Activated CD4-positive, alpha-beta T cell treated with anti-CD3 and anti-CD28 coated beads for 36 hours (primary cell): ENCODE measurements at regions not wholly inside any gene's neighbourhood (a gene's known extent, or its start where the extent isn't known, plus 50 kb on each side); places are given as distances from the start of the nearest gene placed in this dataset.

Experiments used
- ATAC-seq: fragments of 200-7000 bp; cut with Tn5 transposase; one replicate; pipeline ENCODE4 v1.10.0; 2021; ENCODE audit warnings: mild to moderate bottlenecking, moderate library complexity
- CTCF ChIA-PET: fragments of 350-600 bp; sonication (Branson Sonifier 250); formaldehyde crosslinking; loops from one replicate; lab custom pipeline; 2021; ENCODE audit warnings: antibody characterized with exemption; lab: Charles Lee
- POLR2A ChIA-PET: fragments of 350-600 bp; sonication (Branson Sonifier 250); formaldehyde crosslinking; loops from one replicate; lab custom pipeline; 2021; ENCODE audit warnings: antibody characterized with exemption, inconsistent platforms; lab: Charles Lee
- DNase-seq: peaks from one replicate; pipeline ENCODE4 v3.0.0-alpha.2; 2020
- H3K27ac Mint-ChIP-seq: one replicate; pipeline ENCODE4 v1.8.0; 2021; ENCODE audit warnings: mixed read lengths
- H3K27me3 Mint-ChIP-seq: one replicate; pipeline ENCODE4 v1.8.0; 2021; ENCODE audit warnings: mixed read lengths
- H3K36me3 Mint-ChIP-seq: one replicate; pipeline ENCODE4 v1.8.0; 2021; ENCODE audit warnings: low read depth, mixed read lengths
- H3K4me1 Mint-ChIP-seq: one replicate; pipeline ENCODE4 v1.8.0; 2021; ENCODE audit warnings: mixed read lengths
- H3K4me3 Mint-ChIP-seq: one replicate; pipeline ENCODE4 v1.8.0; 2021; ENCODE audit warnings: mild to moderate bottlenecking, moderate library complexity, mixed read lengths
- H3K9me3 Mint-ChIP-seq: one replicate; pipeline ENCODE4 v1.8.0; 2021; ENCODE audit warnings: low read depth, mixed read lengths
- intact Hi-C, 2 experiments: fragments of 100-400 bp; cut with DNase I in 1 of 2; cut with micrococcal nuclease in 1 of 2; formaldehyde crosslinking; loops; one replicate each; pipeline versions ENCODE4 v1.14.2 to v1.15.1; 2022 to 2024; cut with DNase I, micrococcal nuclease

- DNase-seq (no peak), ATAC-seq (no peak)
- intact Hi-C loops: no loop called here
- Mint-ChIP-seq H3K9me3 (peaks cover 21% of the 10 kb centered on the region), H3K36me3 (no peaks in the 10 kb centered on the region), H3K27me3 (no peaks in the 10 kb centered on the region), H3K27ac (no peak overlapping the region), H3K4me1 (no peaks in the 10 kb centered on the region), H3K4me3 (no peak overlapping the region)
- CTCF ChIA-PET: no interaction called here
- POLR2A ChIA-PET: no interaction called here
Measured at GRCh38 chr2:123530004-123530403, 495.1 kb upstream of the CNTNAP5 start.

- Mint-ChIP-seq H3K27me3 (no peaks in the 10 kb centered on the region), H3K4me1 (no peaks in the 10 kb centered on the region), H3K9me3 (peaks cover 19% of the 10 kb centered on the region), H3K36me3 (no peaks in the 10 kb centered on the region), H3K27ac (no peak overlapping the region), H3K4me3 (no peak overlapping the region)
- CTCF ChIA-PET: no interaction called here
- POLR2A ChIA-PET: no interaction called here
- intact Hi-C loops: no loop called here
- DNase-seq (no peak), ATAC-seq (no peak)
Measured at GRCh38 chr2:123532126-123532525, 493.0 kb upstream of the CNTNAP5 start.

GRCh38 chr2:123532994-123533393 lies 492.1 kb upstream of the CNTNAP5 start:
- Mint-ChIP-seq H3K4me1 (no peaks in the 10 kb centered on the region), H3K27me3 (no peaks in the 10 kb centered on the region), H3K36me3 (no peaks in the 10 kb centered on the region), H3K4me3 (no peak overlapping the region), H3K9me3 (peaks cover 21% of the 10 kb centered on the region), H3K27ac (no peak overlapping the region)
- CTCF ChIA-PET: no interaction called here
- DNase-seq (no peak), ATAC-seq (no peak)
- intact Hi-C loops: no loop called here
- POLR2A ChIA-PET: no interaction called here

GRCh38 chr2:123540291-123540690 lies 484.8 kb upstream of the CNTNAP5 start:
- Mint-ChIP-seq H3K27me3 (no peaks in the 10 kb centered on the region), H3K9me3 (peaks cover 11% of the 10 kb centered on the region), H3K4me1 (no peaks in the 10 kb centered on the region), H3K27ac (no peak overlapping the region), H3K36me3 (no peaks in the 10 kb centered on the region), H3K4me3 (no peak overlapping the region)
- ATAC-seq (no peak), DNase-seq (no peak)
- ChIA-PET POLR2A (no interaction called here), CTCF (no interaction called here)
- intact Hi-C loops: no loop called here

- Mint-ChIP-seq H3K36me3 (no peaks in the 10 kb centered on the region), H3K4me1 (no peaks in the 10 kb centered on the region), H3K4me3 (no peak overlapping the region), H3K27ac (no peak overlapping the region), H3K9me3 (peaks cover 6% of the 10 kb centered on the region), H3K27me3 (no peaks in the 10 kb centered on the region)
- ChIA-PET POLR2A (no interaction called here), CTCF (no interaction called here)
- intact Hi-C loops: no loop called here
- no peak for DNase-seq
- no peak for ATAC-seq
Measured at GRCh38 chr2:123546353-123546752, 478.7 kb upstream of the CNTNAP5 start.

DNA sequence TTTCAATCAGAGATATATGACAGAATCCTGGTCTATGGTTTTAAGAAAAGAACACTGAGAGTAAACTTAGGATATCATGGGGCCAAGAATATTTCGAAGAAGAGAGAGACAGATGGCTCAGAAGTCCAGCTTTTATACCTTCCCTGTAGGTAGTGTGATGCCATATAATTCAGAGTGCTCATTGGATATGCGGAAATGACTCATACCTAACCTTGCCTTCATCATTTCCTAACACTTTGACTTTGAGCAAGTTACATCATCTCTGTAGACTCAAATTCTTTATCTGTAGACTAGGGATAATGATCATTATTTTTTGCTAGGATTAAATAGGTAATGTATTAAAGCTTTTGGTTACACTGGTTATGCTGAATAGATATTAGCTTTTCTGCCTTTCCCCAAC lies 461.6 kb upstream of the CNTNAP5 start:
- ATAC-seq (no peak), DNase-seq (no peak)
- CTCF ChIA-PET: no interaction called here
- intact Hi-C loops: no loop called here
- no peaks in the 10 kb centered on the region for H3K36me3 Mint-ChIP-seq
- H3K4me3 Mint-ChIP-seq: no peak overlapping the region
- H3K4me1 Mint-ChIP-seq: no peaks in the 10 kb centered on the region
- peaks cover 6% of the 10 kb centered on the region for H3K9me3 Mint-ChIP-seq
- no peak overlapping the region for H3K27ac Mint-ChIP-seq
- no peaks in the 10 kb centered on the region for H3K27me3 Mint-ChIP-seq
- POLR2A ChIA-PET: no interaction called here

DNA sequence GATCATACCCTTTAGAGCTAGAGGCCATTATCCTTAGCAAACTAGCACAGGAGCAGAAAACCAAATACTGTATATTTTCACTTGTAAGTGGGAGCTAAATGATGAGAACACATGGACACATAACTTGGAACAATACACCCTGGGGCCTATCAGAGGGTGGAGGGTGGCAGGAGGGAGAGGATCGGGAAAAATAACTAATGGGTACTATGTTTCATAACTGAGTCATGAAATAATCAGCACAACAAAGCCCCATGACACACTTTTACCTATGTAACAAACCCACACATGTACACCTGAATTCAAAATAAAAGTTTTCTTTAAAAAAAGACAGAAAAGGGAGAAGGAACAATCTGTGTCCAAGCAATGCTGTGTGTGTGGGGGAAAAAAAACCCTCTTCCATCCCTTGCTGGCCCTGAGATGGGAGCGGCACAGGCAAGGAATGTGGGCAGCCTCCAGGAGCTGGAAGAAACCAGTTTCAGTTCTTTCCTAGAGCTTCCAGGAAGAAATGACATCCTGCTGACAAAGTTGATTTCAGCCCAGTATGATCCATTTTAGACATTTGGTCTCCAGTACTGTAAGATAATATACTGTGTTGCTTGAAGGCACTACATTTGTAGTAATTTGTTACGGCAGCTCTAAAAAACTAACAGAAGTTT lies 458.7 kb upstream of the CNTNAP5 start:
- CTCF ChIA-PET: interaction anchor here (0.7 kb wide), 2 partner anchors 16 to 1224 kb away, joined by 3 read pairs; no protein-coding TSS in a partner anchor
- no peaks in the 10 kb centered on the region for H3K4me1 Mint-ChIP-seq
- ATAC-seq (no peak), DNase-seq (no peak)
- POLR2A ChIA-PET: no interaction called here
- no peak overlapping the region for H3K27ac Mint-ChIP-seq
- no peaks in the 10 kb centered on the region for H3K36me3 Mint-ChIP-seq
- H3K4me3 Mint-ChIP-seq: no peak overlapping the region
- no peaks in the 10 kb centered on the region for H3K27me3 Mint-ChIP-seq
- intact Hi-C loops: no loop called here
- H3K9me3 Mint-ChIP-seq: peaks cover 5% of the 10 kb centered on the region

DNA sequence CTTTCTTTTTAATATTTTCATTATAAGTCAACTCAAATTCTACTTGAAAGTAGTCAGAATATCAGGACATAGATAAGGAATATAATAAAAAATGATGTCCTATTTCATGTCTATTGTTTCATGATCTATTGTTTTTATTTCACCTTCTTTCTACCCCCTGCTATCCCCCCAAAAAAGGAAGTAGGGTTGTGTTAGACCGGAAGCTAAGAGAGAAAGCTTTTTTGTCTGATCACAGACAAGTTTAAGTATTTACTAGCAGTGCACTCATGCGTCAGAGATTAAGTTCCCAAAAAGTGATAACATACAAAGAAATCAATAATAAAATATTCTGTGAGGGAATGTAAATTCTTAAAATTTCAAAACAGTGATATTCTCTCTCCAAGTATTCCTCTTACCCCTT lies 447.1 kb upstream of the CNTNAP5 start:
- no peak for ATAC-seq
- H3K9me3 Mint-ChIP-seq: peaks cover 10% of the 10 kb centered on the region
- no peak for DNase-seq
- POLR2A ChIA-PET: no interaction called here
- no peaks in the 10 kb centered on the region for H3K27me3 Mint-ChIP-seq
- H3K36me3 Mint-ChIP-seq: no peaks in the 10 kb centered on the region
- CTCF ChIA-PET: no interaction called here
- no peak overlapping the region for H3K27ac Mint-ChIP-seq
- intact Hi-C loops: no loop called here
- H3K4me3 Mint-ChIP-seq: no peak overlapping the region
- no peaks in the 10 kb centered on the region for H3K4me1 Mint-ChIP-seq

DNA sequence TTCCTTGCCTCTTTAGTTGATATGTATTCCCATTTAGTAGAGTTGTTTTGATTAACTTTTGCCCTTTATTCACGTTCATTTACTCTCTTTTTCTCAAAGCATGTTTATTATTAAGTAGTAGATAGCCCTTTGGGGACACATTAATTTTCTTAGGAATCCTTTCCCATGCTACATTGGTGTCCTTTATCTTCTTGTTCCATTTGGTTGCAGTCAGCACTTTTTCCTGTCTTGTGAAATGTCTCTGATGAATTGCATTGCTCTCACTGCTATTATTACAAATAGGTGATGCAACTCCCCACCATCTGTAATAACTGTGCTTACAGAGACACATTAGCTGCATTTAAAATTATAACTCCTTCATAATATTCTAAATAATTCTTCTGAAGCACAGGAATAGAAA lies 428.5 kb upstream of the CNTNAP5 start:
- peaks cover 15% of the 10 kb centered on the region for H3K9me3 Mint-ChIP-seq
- POLR2A ChIA-PET: no interaction called here
- no peak overlapping the region for H3K27ac Mint-ChIP-seq
- DNase-seq: no peak
- H3K4me1 Mint-ChIP-seq: no peaks in the 10 kb centered on the region
- no peak for ATAC-seq
- H3K4me3 Mint-ChIP-seq: no peak overlapping the region
- no peaks in the 10 kb centered on the region for H3K36me3 Mint-ChIP-seq
- intact Hi-C loops: loop anchor here in 1 of 2 experiments (5.0 kb wide), 1 partner anchor 211 kb away; no protein-coding TSS in a partner anchor
- CTCF ChIA-PET: no interaction called here
- H3K27me3 Mint-ChIP-seq: no peaks in the 10 kb centered on the region

- Mint-ChIP-seq H3K4me1 (no peaks in the 10 kb centered on the region), H3K9me3 (peaks cover 9% of the 10 kb centered on the region), H3K27me3 (no peaks in the 10 kb centered on the region), H3K27ac (no peak overlapping the region), H3K36me3 (no peaks in the 10 kb centered on the region), H3K4me3 (no peak overlapping the region)
- ATAC-seq (no peak), DNase-seq (no peak)
- ChIA-PET POLR2A (no interaction called here), CTCF (interaction anchor here (0.8 to 1.5 kb wide), 2 partner anchors 10 to 332 kb away, joined by 3 read pairs; no protein-coding TSS in a partner anchor)
- intact Hi-C loops: loop anchor here in 1 of 2 experiments (5.0 kb wide), 1 partner anchor 209 kb away; no protein-coding TSS in a partner anchor
Measured at GRCh38 chr2:123597988-123598387, 427.1 kb upstream of the CNTNAP5 start.

DNA sequence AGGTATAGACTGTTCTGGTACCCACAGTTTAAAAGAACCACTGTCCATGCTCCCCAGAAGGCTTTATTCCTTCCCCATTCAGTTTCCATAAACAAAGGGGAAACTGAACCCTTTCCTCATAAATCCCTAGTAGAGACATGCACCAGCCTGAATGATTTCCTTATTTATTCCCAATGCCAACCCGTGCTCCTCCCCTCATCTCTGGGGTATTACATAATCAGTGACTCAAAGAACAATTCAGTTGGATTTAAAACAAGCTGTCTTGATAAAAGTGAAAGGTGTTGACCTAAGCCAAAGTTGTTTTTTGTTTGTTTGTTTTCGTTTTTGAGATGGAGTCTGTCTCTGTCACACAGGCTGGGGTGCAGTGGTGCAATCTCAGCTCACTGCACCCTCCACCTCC lies 418.5 kb upstream of the CNTNAP5 start:
- Mint-ChIP-seq H3K27ac (no peak overlapping the region), H3K4me1 (no peaks in the 10 kb centered on the region), H3K27me3 (no peaks in the 10 kb centered on the region), H3K4me3 (no peak overlapping the region), H3K36me3 (no peaks in the 10 kb centered on the region), H3K9me3 (peaks cover 1% of the 10 kb centered on the region)
- ChIA-PET POLR2A (no interaction called here), CTCF (no interaction called here)
- DNase-seq: no peak
- intact Hi-C loops: no loop called here
- ATAC-seq: no peak

DNA sequence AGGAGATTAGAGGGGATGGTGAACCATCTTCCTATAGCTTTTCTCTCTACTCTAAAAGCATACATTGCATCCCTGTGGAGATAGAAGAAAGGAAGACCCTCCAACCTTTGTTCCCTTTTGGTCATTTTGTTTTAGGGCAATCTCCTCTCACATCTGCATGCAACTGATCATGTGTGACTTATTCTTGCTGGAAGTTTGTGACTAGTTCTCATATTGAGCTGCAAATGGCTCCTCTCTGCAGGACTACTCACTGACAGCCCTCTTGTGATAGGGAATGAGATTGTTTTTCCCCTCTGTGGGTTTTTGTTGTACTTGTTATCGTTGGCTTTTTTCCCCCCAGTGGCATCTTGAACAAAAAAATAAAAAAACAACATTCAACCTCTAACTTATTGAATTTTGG lies 416.0 kb upstream of the CNTNAP5 start:
- POLR2A ChIA-PET: no interaction called here
- CTCF ChIA-PET: interaction anchor here (0.5 kb wide), 1 partner anchor 25 kb away, joined by 3 read pairs; no protein-coding TSS in a partner anchor
- ATAC-seq: no peak

More for the DNA sequence above, 416.0 kb upstream of the CNTNAP5 start:
- Mint-ChIP-seq H3K27ac (no peak overlapping the region), H3K9me3 (peaks cover 8% of the 10 kb centered on the region), H3K4me3 (no peak overlapping the region), H3K4me1 (no peaks in the 10 kb centered on the region), H3K27me3 (no peaks in the 10 kb centered on the region), H3K36me3 (no peaks in the 10 kb centered on the region)
- no peak for DNase-seq
- intact Hi-C loops: no loop called here
